HG03025 (cell line): ENCODE measurements at regions not wholly inside any gene's neighbourhood (a gene's known extent, or its start where the extent isn't known, plus 50 kb on each side); places are given as distances from the start of the nearest gene placed in this dataset.

Experiments used
- ATAC-seq: cut with Tn5 transposase; IDR thresholded peaks from one replicate; pipeline ENCODE4 v1.9.1; 2021; ENCODE audit warnings: mild to moderate bottlenecking, moderate library complexity; ENCODE audit not compliant: unreplicated experiment, low FRiP score

DNA sequence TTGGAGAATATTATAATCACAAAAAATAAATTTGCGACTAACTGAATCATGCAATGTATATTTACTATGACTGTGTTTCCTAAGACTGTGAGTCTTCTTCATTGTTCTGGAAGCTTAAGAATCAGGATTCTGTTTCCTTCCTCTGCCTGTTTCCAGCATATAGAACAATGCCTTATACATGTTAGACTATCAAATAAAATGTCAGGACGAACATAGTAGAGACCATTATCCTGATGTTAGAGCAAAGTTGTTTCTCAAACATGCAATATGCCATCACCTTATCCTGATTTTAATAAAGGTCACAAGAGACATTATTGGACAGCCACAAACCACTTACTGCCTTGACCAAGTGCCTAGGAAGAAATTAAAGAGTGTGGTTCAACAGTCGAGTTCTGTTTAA is 457.4 kb upstream of the AGTR1 start:
- no peak for ATAC-seq

DNA sequence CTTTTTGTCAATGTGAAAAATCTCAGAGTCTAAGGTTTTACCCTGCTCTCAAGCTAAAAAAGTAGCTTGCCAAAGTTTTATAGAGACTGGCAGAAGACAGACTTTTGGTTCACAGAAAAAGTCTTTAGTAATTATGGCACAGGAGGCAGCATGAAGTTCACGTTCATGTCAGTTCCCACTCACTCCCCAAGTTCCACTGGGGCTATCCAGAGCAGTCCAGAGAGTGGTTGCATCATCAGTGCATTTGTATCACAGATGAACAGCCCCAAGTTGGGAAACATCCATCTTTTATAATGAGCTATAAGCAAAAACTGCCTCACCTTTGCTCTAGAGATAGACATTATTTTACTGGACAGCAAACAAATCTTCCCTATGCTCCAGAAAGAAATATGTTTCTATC is 454.1 kb upstream of the AGTR1 start:
- ATAC-seq = no peak

DNA sequence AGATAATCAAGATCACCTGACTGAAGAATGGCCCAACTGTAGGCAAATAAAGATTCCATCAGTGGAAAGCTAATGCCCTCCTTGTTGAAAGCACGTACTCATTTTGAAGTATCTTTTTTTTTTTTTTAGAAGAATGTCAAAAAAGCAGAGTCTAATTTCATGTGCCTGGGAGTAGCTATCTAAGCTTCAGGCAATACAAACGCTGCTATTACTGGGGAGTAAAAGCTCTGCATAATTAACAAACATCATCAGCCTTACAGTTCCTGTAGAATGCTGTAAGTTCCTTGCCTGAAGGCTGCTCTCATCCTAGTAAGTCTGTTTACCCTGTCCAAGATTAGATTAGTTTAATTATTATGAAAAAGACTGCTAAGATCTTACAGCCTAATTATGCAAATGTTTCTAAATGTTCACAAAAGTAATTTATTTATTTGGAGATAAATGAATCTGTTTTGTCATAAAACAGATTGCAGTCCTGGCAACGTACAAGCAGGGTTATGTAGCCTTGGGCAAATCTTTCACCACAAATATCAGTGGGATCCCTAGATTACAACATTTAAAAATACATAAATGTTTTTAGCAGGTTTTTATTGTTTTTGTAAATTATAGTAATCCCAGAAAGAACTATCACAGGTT is 451.3 kb upstream of the AGTR1 start:
- no peak for ATAC-seq

DNA sequence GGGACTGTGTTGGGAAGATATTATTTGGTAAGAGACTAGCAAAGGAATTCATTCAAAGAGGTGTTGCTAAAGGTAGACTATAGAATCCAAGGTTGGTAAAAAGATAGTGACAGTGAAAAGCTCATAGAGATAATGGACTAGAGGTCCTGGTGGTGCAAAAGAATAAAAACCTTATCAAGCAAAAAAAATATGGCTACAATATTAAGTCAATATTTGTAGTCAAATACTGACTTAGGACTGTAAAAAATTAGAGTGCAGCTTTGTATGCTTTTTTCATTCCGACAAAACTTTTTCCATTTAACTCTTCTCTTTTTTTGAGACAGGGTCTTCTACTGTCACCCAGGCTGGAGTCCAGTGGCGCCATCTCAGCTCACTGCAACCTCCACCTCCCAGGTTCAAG is 444.0 kb upstream of the AGTR1 start:
- no peak for ATAC-seq

DNA sequence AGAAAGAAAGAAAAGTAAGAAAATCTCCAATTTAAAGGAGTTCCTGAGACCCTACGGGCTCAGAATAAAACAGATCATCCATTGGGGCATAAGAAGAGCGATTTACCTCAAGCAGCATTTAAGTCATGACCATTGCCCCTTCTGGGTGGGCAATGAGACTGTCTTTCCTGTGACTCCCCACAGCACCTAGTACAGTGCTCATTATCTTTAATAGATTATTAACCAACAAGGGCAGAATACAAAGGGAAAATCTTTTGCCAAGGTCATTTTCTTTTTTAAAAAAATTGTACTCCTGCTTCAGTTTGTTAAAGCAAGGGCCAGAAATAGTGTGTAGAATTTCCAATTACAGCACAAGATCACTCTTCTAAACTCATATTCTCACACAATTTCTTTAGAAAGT is 443.3 kb upstream of the AGTR1 start:
- ATAC-seq = no peak

DNA sequence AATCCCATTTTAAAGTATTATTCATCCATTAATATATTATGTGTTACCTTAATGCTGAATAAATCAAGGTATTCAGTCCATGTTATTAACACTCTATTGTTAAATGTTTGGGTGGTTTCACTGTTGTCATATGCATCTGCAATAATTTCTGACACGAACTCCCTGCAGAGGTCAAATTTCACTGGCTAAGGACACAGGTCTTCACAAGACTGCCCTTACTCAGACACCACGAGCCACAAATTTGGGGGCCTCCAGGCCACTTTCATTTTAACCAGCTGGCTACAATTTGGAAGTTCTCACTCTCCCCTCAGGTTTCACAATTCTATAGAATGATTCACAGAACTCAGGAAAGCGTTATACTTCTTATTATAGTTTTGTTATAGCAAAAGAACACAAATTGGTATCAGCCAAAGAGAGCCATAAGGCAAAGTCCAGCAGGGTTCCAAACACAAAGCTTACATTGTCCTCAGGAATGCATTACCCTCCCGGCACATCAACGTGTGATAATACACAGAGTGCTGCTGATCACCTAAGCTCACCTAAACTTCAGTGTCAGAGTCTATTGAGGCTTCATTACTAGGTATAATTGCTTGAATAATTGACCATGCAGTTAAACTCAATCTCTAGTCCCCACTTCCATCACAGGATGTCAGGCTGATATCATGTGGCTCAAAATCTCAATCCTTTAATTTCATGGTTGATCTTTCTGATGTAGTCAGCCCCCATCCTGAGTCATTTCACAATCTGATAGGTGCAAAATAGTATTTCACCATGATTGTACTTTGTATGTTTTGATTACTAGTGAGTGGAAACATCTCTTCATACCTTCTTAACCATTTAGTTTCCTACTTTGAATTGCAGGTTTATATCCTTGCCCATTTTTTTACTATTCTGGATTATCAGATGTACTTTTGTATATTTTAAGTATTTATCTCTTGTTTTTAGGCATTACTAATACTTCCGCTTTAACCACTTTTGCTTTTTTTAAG is 441.4 kb upstream of the AGTR1 start:
- ATAC-seq = no peak

DNA sequence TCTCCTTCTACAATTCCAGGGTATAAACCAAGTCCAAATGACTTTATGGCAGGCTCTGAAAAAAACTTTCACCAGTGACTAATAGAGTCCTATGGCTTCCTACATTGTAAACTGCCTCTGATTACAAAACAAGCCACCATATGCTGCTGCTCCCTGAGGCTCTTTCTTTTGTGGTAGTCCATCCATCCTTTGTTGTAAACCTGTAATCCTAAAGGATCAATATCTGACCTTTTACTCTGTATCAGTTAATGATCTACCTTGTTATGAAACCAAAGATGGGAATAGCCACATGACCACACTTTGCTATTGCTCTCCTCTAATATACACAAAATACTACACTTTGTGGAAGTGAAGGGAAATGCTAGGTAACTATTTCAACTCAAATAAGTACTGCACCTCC is 434.7 kb upstream of the AGTR1 start:
- no peak for ATAC-seq

DNA sequence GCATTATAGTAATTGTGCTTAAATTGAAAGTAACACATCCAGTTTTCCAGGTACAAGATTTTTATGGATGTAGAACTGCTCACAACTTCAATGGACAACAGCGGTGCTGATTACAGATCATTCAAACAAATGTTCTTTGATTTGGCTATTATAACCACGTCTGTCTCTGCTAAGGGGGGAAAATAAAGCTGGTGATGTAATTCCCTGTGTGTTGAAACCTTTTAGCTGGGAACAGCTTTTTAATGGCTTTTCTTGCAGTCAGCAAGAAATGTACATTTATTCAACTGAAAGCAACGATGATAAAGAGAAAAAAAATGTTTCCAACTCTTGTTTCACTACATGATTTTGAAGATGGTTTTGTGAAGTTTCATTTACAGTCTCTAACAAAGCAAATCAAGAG is 431.9 kb upstream of the AGTR1 start:
- no peak for ATAC-seq

DNA sequence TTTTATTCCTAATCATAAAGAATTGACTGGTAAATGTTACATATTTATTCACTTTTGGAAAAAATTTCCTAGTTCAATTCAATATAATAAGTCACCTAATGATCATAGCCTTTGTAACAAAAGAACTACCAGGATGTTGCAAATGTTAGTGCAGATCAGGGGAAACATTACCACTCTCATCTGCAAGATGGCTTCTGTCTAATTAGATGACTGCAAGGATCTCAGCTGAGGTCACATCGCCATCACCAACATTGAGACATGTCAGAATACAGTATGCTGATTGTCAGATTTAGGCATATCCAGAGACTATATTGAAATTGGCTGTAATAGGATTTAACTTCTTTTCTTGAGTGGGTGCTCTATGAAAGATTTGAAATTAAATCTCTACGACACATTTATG is 431.4 kb upstream of the AGTR1 start:
- ATAC-seq = no peak

DNA sequence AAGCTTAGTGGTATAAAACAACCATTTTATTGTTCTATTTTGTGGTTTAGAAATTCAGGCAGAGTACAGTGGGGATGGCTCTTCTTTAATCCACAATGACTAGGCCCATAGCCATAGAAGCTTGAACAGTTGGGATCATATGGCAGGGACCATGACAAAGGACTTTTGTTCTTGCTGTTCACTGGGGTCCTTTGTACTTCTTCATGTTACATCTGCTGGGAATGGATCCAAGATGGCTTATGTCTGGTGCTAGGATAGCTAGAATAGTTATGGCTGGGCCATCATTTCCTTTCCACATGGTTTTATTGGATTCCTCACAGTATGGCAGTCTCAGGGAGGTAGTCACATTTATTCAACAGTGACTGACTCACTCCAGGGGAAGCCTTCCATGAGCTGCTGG is 427.9 kb upstream of the AGTR1 start:
- ATAC-seq = no peak

DNA sequence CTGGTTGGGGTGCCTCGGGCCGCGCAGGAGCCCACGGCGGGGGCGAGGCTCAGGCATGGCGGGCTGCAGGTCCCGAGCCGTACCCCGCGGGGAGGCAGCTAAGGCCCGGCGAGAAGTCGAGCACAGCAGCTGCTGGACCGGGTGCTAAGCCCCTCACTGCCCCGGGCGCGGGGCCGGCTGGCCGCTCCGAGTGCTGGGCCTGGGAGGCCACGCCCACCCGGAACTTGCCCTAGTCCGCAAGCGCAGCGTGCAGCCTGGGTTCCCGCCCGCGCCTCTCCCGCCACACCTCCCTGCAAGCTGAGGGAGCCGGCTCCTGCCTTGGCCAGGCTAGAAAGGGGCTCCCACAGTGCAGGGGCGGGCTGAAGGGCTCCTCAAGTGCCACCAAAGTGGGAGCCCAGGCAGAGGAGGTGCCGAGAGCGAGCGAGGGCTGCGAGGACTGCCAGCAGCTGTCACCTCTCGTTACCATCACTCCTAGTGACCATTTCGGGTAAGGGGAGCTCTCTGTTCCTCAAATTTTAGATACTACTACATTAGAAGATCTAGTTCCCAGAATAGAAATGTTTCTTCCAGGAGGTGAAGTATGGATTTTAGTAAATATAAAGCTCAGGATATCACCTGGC is 417.0 kb upstream of the AGTR1 start:
- ATAC-seq = no peak

DNA sequence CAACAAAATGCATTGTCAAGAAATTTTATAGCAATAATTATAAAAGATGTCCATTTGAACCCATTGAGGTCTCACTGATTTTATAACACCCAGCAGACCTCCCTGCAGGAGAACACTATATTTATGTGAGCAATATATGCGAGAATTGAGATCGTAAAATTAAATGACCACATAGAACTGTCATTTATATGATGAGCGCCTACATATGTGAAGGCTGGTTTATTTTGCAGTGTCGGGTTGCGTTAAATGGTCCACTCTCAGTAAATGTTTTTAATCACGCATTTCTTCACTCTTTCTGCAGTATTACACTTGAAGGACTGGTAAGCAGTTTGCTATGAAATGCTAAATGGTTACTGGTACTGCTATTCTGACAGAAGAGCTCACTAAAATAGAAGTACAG is 408.5 kb upstream of the AGTR1 start:
- ATAC-seq = no peak

DNA sequence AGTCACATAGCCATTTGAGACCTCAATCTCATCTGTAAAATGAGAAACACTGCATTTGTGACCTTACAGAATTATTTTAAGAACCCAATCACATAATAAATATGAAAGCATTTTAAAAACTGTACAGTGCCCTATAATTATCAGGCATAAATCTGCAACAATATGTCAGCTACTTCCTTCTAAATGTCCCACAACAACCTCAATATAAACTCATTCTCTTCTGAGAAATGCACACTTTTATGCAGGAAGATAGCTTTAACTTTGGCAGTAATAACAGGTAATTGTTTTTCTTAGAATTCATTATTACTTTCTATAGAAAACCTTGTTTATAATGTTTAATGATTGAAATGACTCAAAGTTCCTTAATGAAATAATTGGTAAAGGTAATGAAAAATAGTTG is 400.7 kb upstream of the AGTR1 start:
- no peak for ATAC-seq

DNA sequence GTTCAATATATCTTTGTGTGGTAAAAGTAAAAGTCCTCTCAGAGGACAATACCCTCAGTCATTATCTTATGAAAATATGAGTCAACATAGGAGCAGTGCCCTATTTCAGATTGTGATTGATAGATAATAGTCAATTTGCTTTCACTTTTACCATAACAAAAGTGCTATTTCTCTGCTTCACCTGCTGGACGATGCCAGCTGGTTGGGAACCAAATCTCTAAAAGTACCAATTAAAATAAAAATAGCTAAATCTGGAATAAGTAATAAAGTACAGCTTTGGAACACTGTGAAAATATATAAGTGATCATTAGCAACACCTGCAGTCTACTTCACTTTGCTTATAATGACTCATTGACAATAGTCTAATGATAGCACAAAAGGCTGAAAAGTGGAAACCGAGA is 390.3 kb upstream of the AGTR1 start:
- ATAC-seq = no peak

DNA sequence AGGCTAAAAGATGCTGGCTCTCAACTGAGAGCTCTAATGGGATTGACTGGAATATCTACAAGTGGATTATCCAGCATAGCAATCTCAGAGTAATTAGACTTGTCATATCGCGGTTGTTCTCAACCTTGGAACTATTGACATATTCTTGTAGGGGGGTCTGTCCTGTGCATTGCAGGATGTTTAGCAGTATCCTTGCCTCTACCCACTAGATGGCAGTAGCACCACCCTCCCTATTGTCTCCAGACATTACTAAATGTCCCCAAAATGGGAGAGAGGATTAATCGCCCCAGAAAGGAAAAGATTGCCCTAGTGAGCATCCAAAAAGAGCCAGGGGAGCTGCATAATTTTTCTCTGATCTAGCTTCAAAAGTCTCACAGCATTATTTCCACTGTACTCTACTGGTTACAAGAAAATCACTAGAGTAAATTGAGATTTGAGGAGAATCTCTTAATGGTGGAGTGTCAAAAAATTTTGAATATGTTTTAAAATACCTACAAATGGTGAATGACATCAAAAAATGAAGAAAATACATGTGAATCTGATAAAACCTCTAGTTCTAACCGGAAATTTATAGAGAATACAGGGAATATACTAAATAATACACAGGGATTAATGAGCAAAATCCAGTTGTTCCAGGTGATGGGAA is 388.2 kb upstream of the AGTR1 start:
- peak; percentile 95 for ATAC-seq

DNA sequence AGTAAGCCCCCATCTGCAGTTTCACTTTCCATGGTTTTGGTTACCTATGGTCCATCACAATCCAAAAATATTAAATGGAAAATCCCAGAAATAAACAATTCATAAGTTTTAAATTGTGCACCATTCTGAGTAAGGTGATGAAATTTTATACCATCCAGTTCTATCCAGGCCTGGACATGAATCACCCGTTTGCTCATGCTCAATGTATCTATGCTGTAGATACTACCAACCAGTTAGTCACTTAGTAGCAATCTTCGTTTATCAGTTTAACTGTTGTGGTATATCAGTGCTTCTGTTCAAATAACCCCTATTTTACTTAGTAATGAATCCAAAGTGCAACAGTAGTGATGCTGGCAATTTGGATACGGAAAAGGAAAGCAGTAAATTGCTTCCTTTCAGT is 381.9 kb upstream of the AGTR1 start:
- no peak for ATAC-seq

DNA sequence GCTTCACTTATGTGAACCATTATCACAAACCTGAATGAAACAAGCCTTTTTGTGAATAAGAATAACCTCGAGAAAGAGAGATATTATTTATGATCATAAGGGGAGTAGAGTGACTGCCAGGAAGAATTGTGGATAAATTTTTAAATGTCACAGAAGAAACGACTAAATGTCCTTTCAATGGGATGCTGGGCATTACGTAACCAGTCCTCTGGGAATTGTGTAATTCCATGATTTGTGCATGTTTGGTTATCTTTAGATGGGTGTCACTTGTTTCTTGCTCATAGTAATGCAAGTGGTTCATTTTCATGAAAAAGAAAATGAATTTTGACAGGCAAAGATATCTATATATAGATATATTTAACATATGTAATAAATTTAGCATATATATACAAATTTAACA is 379.5 kb upstream of the AGTR1 start:
- no peak for ATAC-seq

DNA sequence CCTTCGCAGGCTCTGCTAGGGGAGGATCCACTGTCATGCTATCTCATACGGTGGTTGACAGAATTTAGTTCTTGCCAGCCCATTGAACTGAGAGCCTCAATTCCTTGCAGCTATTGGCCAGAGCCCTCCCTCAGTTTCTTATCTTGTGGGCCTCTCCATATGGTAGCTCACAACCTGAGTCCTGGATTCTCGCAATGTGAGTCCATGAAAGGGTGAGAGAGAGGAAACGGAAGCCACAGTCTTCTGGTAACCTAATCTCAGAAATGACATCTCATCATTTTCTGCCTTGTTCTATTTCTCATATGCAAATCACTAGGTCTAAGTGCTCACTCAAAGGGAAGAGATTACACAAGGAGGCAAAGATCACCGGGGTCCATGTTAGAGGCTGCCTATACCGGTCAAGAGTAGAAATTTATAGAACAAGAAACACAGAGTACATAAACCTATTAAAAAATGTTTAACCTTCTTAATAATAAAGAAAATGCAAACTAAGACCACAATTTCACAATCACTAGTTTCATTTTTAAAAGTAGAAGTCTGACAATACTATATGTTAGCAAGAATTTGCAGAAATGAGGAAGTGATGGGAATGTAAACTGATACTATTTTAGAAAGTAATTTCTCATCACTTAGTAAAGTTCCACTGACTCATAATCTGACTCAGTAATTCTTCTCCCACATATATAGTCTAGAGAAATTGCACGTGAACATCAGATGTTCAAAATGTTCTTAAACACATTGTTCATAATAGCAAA is 378.4 kb upstream of the AGTR1 start:
- peak; percentile 94 for ATAC-seq

DNA sequence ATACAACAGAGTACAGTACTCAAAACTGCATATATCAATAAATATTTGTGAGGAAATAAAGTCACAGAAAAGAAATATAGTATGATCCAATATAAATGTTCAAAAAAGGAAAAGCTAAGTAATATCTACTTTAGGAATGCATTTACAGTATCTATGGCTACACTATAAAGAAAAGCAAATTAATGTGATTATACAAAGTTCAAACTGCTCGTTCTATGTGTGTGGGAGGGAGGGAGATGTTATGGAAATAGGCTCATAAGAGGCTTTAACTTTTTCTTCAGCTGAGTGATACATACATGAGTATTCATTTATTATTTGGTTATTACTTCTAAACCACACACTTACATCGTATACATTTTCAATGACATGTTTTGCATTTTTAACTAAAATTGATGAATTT is 377.7 kb upstream of the AGTR1 start:
- no peak for ATAC-seq

DNA sequence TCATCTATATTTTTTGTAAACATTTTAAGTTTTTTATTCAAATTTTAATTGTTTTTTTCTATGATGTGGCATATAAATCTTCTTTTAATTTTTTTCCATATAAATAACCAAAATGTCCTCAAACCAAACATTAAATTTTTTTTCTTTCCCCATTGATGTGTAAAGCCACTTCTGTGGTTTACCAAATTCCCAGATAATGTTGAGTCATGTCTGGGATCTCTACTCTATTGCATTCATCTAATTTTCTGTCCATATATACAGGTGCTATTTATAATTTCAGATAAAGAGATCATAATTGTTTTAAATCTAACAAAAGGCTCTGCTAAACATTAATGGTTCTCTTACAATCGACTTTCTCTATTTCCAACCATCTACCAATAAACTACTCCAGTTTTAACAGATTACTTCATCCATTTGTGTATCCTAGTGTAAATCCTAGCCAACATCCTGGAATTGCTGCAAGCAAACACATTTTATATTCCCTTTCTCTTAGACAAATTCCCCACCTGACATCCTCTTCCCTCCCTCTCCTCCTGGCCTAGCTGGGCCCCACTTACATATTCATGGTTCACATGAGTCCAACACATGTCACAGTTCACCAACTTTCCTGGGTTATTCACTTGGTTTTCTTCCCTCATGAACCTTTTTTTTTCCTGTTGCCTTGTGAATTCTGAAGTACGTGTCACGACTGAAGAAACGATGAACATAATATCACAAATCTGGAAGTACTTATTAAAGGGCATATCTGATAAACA is 368.0 kb upstream of the AGTR1 start:
- no peak for ATAC-seq
